HG03342 (cell line): ENCODE measurements at regions not wholly inside any gene's neighbourhood (a gene's known extent, or its start where the extent isn't known, plus 50 kb on each side); places are given as distances from the start of the nearest gene placed in this dataset.
"Not testable (repeated sequence)": the region's sequence is repeated elsewhere in the genome, so short reads cannot be mapped to it uniquely, and the experiment has no call there.

Source experiments
- ATAC-seq: cut with Tn5 transposase; IDR thresholded peaks from one replicate; pipeline ENCODE4 v1.9.1; 2021; ENCODE audit warnings: mild to moderate bottlenecking, moderate library complexity; ENCODE audit not compliant: unreplicated experiment

- no peak for ATAC-seq
Measured at GRCh38 chr10:32217216-32217615, 129.7 kb downstream of the EPC1 start.

DNA sequence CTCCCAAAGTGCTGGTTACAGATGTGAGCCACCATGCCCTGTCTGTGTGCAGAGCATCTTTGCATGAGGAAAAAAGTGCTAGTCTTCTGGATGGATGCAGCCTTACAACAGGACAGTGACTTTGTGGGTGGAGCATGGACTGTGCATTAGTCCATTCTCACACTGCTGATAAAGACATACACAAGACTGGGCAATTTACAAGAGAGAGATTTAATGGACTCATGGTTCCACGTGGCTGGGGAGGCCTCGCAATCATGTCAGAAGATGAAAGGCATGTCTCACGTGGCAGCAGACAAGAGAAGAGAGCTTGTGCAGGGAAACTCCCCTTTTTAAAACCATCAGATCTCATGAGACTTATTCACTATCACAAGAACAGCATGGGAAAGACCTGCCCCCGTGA, 133.1 kb downstream of the EPC1 start:
- not testable (repeated sequence) for ATAC-seq

GRCh38 chr10:32211046-32211363, 136.0 kb downstream of the EPC1 start:
- no peak for ATAC-seq

DNA sequence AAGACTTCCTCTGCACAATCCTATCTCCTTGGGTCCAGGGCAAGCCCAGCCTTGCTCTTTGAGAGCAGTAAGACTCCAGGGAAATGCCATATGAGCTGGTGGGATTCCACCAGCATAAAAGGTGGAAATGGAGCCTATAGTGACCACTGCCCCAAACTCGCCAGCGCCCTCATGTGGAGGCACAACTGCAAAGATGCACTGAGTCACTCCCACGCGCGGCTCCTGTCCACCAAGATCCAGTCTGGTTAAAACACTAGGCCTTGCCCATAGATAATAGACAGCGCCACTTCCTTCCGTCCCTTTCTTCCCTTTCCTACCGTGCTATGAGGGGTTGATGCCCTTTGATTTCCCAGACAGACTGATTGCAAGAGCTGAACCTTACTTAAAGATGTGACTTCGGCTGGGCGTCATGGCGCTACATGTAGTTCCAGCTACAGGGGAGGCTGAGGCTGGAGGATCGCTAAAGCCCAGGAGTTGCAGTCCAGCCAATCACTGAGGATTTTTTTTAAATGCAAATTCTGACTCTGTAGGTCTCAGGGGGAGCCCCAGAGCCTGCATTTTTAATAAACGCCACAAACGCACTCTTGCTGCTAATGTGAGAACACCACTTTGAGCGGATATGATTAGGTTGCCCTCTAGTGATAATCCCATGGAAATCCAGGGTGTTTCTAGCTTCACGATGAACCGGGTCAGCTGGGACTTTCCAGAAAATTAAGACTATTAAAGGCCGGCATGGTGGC, 136.5 kb downstream of the EPC1 start:
- ATAC-seq = no peak

DNA sequence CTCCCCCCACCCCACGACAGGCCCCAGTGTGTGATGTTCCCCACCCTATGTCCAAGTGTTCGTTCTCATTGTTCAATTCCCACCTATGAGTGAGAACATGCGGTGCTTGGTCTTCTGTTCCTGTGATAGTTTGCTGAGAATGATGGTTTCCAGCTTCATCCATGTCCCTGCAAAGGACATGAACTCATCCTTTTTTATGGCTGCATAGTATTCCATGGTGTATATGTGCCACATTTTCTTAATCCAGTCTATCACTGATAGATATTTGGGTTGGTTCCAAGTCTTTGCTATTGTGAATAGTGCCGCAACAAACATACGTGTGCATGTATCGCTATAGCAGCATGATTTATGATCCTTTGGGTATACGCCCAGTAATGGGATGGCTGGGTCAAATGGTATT, 139.0 kb downstream of the EPC1 start:
- not testable (repeated sequence) for ATAC-seq

- no peak for ATAC-seq
Measured at GRCh38 chr10:32207544-32207943, 139.4 kb downstream of the EPC1 start.

DNA sequence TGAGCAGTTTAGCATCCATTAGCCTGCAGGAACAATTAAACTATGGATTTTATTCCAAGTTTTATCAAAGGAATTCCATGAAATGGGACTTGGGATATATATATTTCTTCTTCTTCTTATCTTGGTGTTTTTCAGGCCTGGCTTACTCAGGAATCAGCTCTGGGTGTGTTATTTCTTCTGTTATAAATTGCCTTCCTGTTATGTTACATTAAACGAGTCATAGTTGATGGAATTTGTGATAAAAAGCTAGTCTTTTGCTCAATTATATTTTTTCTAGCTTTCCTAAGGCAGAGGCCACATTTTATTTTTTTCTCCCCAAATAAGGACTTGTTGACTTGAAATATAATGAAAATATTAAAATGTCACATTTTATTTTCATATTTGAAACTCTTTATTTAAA, 141.3 kb downstream of the EPC1 start:
- ATAC-seq = no peak

- no peak for ATAC-seq
Measured at GRCh38 chr10:32204606-32205005, 142.4 kb downstream of the EPC1 start.

DNA sequence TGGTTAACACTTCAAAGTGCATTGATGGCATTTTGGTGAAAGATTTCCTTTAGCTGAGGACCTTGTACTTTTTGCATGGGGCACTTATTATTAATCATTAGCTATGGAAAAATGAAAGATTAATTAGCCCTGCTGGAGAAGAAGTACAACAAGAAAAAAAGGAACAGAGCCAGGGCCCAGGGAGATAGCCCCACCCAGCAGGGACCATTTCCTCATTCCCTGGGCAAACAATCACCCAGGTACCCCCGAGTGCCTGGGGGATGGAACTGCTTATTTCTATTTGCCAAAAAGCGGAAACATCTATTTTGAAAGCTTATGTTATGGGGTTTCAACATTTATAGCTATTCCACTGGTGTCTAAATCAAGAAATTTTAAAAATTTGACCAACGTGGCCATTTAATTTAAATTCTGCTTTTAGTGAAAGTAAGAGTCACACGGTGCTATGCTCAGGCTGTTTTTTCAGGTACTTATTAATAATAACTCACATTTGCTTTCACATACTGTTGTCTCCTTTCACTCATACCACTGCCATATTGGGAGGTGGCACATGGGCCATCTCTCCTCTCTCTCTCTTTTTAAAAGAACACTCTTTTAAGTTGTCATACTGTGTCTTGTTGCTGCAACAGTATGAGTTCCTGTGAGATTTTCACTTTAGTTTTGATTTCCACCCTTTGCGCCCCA, 143.6 kb upstream of the KIF5B start:
- ATAC-seq = no peak

DNA sequence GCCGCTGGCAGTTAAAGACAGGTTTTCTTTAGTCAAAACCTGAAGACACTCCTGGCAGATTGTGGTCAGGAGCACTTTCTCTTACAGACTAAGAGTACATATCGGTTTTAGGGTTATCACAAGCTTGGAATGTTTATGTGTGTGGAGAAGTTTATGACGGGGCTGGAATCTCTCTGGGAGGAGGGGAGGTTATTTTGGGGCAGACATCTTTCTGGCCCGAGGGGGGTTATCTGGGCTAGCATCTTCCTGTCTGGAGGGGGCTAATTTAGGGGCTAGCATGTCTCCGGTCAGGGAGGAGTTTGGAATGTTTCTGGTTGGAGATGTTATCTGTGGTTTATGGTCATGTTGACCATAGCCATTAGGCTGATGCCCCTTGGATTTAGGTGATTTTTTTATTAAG, 141.2 kb upstream of the KIF5B start:
- no peak for ATAC-seq

- peak; percentile 58 for ATAC-seq
Measured at GRCh38 chr10:32190890-32191491, 134.8 kb upstream of the KIF5B start.

DNA sequence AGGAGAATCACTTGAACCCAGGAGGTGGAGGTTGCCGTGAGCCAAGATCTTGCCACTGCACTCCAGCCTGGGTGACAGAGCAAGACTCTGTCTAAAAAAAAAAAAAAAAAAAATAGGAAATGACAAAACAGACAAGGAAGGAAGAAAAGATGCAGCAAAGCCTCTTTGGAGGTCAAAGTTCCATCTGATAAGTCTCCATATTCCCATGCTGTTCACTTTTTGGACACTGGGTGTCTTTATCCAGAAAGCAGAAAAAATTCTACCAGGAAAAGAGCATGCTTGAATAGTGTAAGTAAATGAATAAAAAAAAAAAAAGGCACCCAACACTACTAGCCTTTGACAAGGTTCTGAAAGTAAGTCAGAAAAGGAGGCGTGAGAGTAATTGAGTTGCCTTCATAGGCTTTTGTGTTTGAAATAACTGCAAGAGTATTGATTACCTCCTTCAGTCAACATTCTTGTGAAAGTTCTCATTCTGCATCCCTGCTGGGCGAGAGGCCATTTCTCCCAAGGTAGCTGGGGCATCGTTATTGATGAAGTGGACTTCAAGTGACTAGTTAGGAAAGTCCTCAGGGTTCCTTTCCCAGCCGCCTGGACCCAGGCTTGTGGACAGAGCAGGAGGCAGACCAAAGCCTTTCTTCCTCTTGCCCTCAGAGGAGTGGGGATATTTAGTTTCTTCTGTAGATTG, 133.3 kb upstream of the KIF5B start:
- ATAC-seq = no peak

DNA sequence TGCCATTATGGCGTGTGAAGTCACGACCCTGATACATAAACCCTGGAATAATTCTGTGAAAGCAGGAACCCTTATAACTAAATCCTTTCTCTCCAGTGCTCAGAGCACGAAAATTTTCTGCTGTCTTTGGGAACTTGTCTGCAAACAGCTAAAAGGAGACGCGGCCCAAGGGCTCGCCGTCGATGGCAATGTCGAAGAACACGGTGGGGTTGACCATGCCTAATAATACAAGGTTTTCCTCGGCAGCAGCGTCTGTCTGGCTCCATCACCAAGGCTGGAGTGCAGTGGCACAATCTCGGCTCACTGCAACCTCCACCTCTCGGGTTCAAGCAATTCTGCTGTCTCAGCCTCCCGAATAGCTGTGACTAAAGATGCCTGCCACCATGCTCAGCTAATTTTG, 132.4 kb upstream of the KIF5B start:
- not testable (repeated sequence) for ATAC-seq

- ATAC-seq = no peak
Measured at GRCh38 chr10:32187686-32188085, 131.5 kb upstream of the KIF5B start.

GRCh38 chr10:32183652-32184051, 127.4 kb upstream of the KIF5B start:
- ATAC-seq = not testable (repeated sequence)

DNA sequence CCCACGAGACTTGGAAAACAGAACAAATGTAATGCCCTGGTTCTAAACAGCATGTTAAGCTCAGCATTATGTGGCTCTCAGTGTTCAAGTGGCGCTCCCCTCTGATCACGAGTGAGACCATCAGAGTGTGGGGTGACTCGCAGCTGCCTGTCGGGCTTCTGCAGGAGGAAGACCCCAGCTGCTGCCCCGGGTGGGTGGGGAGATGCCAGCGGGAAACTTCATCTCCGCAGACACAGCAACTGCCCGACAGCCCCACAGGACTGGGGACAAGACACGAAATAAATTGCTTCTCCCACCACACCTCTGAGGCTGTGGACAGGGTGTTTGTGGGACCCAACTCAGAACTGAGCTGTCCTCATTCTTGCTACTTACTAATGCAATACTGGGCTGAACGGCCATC, 126.3 kb upstream of the KIF5B start:
- ATAC-seq = no peak

DNA sequence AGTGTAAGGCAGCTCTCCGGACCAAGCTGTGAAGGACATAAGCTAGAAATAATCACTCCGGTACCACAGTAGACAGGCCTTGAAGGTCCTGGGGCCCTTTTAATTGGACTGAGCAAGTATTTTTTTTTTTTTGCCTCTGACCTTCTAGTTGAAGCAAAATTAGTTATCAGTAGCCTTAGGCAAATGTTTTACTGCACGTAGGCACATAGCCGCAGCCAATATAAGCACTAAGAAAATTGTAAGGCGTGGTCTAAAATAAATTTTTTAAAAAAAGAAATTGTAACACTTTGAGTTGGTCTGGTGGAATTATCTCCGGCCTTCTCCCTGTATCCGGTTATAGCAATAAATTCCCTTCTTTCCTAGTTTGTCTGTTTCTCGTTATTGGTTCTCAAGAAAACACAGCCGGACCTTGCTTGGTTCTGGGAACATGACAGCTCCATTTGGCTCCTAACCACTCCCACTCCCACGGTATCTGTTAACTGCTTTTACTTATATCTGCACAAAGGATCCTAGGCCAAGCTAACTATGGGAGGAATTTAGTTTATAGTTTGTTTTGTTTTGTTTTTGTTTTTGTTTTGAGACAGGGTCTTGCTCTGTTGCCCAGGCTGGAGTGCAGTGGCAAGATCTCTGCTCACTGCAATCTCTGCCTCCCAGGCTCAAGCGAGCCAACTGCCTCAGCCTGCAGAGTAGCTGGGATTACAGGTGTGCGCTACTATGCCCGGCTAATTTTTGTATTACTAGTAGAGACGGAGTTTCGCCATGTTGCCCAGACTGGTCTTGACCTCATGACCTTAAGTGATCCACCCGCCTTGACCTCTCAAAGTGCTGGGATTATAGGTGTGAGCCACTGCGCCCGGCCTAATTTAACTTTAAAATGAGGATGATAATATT, 124.4 kb upstream of the KIF5B start:
- no peak for ATAC-seq

GRCh38 chr10:32179836-32180235, 123.6 kb upstream of the KIF5B start:
- ATAC-seq = no peak

DNA sequence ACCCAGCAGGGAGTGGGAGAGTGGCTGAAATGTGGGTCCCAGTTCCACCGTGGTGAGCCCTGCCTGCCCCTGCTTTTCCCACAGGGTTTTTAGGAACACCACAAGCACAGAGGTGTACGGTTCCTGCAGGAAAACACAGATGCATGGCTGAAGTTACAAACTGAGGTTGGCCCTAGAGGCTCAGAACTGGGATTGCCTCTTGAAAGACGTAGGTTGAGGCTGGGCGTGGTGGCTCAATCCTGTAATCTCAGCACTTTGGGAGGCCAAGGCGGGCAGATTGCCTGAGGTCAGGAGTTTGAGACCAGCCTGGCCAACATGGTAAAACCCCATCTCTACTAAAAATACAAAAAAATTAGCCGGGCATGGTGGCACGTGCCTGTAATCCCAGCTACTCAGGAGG, 121.4 kb upstream of the KIF5B start:
- ATAC-seq = not testable (repeated sequence)

GRCh38 chr10:32175629-32176028, 119.4 kb upstream of the KIF5B start:
- ATAC-seq = no peak
